ENCODE measurements at regions not wholly inside any gene's neighbourhood (a gene's known extent, or its start where the extent isn't known, plus 50 kb on each side); places are given as distances from the start of the nearest gene placed in this dataset.

- H3K4me2 ChIP-seq, result no peak overlapping the region
- H3K4me3 ChIP-seq, result no peak overlapping the region
- no peaks in the 10 kb centered on the region for H3K4me1 ChIP-seq
- H3K9ac ChIP-seq, result no peak overlapping the region
- H4K20me1 ChIP-seq, result no peaks in the 10 kb centered on the region
- no peaks in the 10 kb centered on the region for H3K9me3 ChIP-seq (replicated peaks in 1 of 11)
- H3K27ac ChIP-seq, result no peak overlapping the region
- H3K27me3 ChIP-seq, result no peaks in the 10 kb centered on the region
- no peak for TF ChIP-seq Cebpa-rat (IDR thresholded peaks at IDR 0.05)
- H3K36me3 ChIP-seq, result no peaks in the 10 kb centered on the region
These were observed 58.0 kb upstream of the CELF2 start for GRCh38 chr10:10959666-10960065.

GRCh38 chr10:10960534-10960933, 57.1 kb upstream of the CELF2 start:
- no peak for TF ChIP-seq Cebpa-rat (IDR thresholded peaks at IDR 0.05)
- H3K4me3 ChIP-seq, result no peak overlapping the region
- H3K27me3 ChIP-seq, result no peaks in the 10 kb centered on the region
- H3K27ac ChIP-seq, result no peak overlapping the region
- H3K4me2 ChIP-seq, result no peak overlapping the region
- no peak overlapping the region for H3K9ac ChIP-seq
- H3K4me1 ChIP-seq, result no peaks in the 10 kb centered on the region
- H4K20me1 ChIP-seq, result no peaks in the 10 kb centered on the region
- no peaks in the 10 kb centered on the region for H3K36me3 ChIP-seq
- H3K9me3 ChIP-seq (replicated peaks in 1 of 11), result no peaks in the 10 kb centered on the region

- no peak for TF ChIP-seq Cebpa-rat (IDR thresholded peaks at IDR 0.05)
- H3K4me1 ChIP-seq, result no peaks in the 10 kb centered on the region
- H3K36me3 ChIP-seq, result no peaks in the 10 kb centered on the region
These were observed 56.6 kb upstream of the CELF2 start for GRCh38 chr10:10961072-10961471.

GRCh38 chr10:10967029-10967428, 50.6 kb upstream of the CELF2 start:
- no peaks in the 10 kb centered on the region for H3K36me3 ChIP-seq
- no peak overlapping the region for H3K4me2 ChIP-seq
- H3K9me3 ChIP-seq (replicated peaks in 1 of 11), result no peaks in the 10 kb centered on the region
- H3K27ac ChIP-seq, result no peak overlapping the region
- H4K20me1 ChIP-seq, result no peaks in the 10 kb centered on the region
- no peak for TF ChIP-seq Cebpa-rat (IDR thresholded peaks at IDR 0.05)
- H3K9ac ChIP-seq, result no peak overlapping the region
- H3K4me3 ChIP-seq, result no peak overlapping the region
- H3K4me1 ChIP-seq, result no peaks in the 10 kb centered on the region
- no peaks in the 10 kb centered on the region for H3K27me3 ChIP-seq

More at GRCh38 chr10:10961072-10961471, 56.6 kb upstream of the CELF2 start:
- no peak overlapping the region for H3K9ac ChIP-seq
- no peak overlapping the region for H3K4me3 ChIP-seq
- H3K27ac ChIP-seq, result no peak overlapping the region
- no peaks in the 10 kb centered on the region for H4K20me1 ChIP-seq
- no peaks in the 10 kb centered on the region for H3K9me3 ChIP-seq (replicated peaks in 1 of 11)
- no peak overlapping the region for H3K4me2 ChIP-seq
- no peaks in the 10 kb centered on the region for H3K27me3 ChIP-seq

- Histone ChIP-seq H3K4me1 (no peaks in the 10 kb centered on the region), H3K27ac (no peak overlapping the region), H3K36me3 (no peaks in the 10 kb centered on the region), H3K9ac (no peak overlapping the region), H3K4me3 (no peak overlapping the region), H3K27me3 (no peaks in the 10 kb centered on the region), H3K4me2 (no peak overlapping the region), H4K20me1 (no peaks in the 10 kb centered on the region), H3K9me3 (replicated peaks in 1 of 11) (no peaks in the 10 kb centered on the region)
- TF ChIP-seq Cebpa-rat (IDR thresholded peaks at IDR 0.05), result no peak
These were observed 50.0 kb upstream of the CELF2 start for GRCh38 chr10:10967581-10968256.
